Liver (tissue), 8 donors: ENCODE measurements at regions not wholly inside any gene's neighbourhood (a gene's known extent, or its start where the extent isn't known, plus 50 kb on each side); places are given as distances from the start of the nearest gene placed in this dataset.

Experiments
- DNase-seq: peaks from one replicate; pipeline ENCODE4 v3.0.0-alpha.2; 2017; ENCODE audit warnings: low spot score
- H3K27ac ChIP-seq, 2 donors: one replicate each; pipeline ENCODE4 v1.7.0; 2013; ENCODE audit warnings: inconsistent platforms in 2 of 2, low read length in 2 of 2, control low read depth in 1 of 2, low read depth in 1 of 2, mild to moderate bottlenecking in 1 of 2
- H3K27me3 ChIP-seq, 4 donors: one replicate each; pipeline versions ENCODE4 v1.6.1 to v1.7.0; 2013; ENCODE audit warnings: low read length in 3 of 4, inconsistent platforms in 1 of 4, mild to moderate bottlenecking in 1 of 4, moderate library complexity in 1 of 4; ENCODE audit not compliant: control insufficient read depth in 4 of 4, insufficient read depth in 4 of 4
- H3K36me3 ChIP-seq, 4 donors: one replicate each; pipeline versions ENCODE4 v1.6.1 to v1.7.0; 2013; ENCODE audit warnings: low read length in 3 of 4, mild to moderate bottlenecking in 3 of 4, low read depth in 1 of 4, moderate library complexity in 1 of 4; ENCODE audit not compliant: control insufficient read depth in 4 of 4, insufficient read depth in 3 of 4
- H3K4me1 ChIP-seq, 4 donors: one replicate each; pipeline versions ENCODE4 v1.6.1 to v1.7.0; 2013; ENCODE audit warnings: low read length in 3 of 4, mild to moderate bottlenecking in 3 of 4, moderate library complexity in 1 of 4; ENCODE audit not compliant: control insufficient read depth in 4 of 4, insufficient read depth in 4 of 4
- H3K4me3 ChIP-seq, 3 donors: one replicate each; pipeline versions ENCODE4 v1.6.1 to v1.7.0; 2013; ENCODE audit warnings: low read length in 3 of 3, control low read depth in 1 of 3, low read depth in 1 of 3, mild to moderate bottlenecking in 1 of 3
- H3K9ac ChIP-seq, 2 donors: one replicate each; pipeline ENCODE4 v1.7.0; 2013; ENCODE audit warnings: low read length in 2 of 2, mild to moderate bottlenecking in 2 of 2, moderate library complexity in 2 of 2, control low read depth in 1 of 2, low read depth in 1 of 2
- H3K9me3 ChIP-seq, 4 donors: one replicate each; pipeline versions ENCODE4 v1.6.1 to v1.7.0; 2013; ENCODE audit warnings: low read length in 3 of 4; ENCODE audit not compliant: control insufficient read depth in 4 of 4
- CTCF ChIP-seq: fragments of 150-350 bp; IDR thresholded peaks from 2 replicates; pipeline ENCODE4 v1.5.1; 2017; ENCODE audit warnings: improper control_type of control experiment, low read depth, low read length; ENCODE audit not compliant: missing input control
- EGR1 ChIP-seq, 2 donors: IDR thresholded peaks; 2 replicates each; pipeline ENCODE4 v1.6.1; 2016 to 2018; ENCODE audit warnings: antibody characterized with exemption in 2 of 2, low read depth in 2 of 2
- FOXA1 ChIP-seq: IDR thresholded peaks from 2 replicates; pipeline ENCODE4 v1.6.1; 2016; ENCODE audit warnings: antibody characterized with exemption
- FOXA2 ChIP-seq: IDR thresholded peaks from 2 replicates; pipeline ENCODE4 v1.6.1; 2016; ENCODE audit warnings: antibody characterized with exemption
- GABPA ChIP-seq, 2 donors: IDR thresholded peaks in 1 of 2; conservative IDR thresholded peaks in 1 of 2; 2 replicates each; pipeline ENCODE4 v1.6.1; 2016; ENCODE audit warnings: antibody characterized with exemption in 2 of 2, mild to moderate bottlenecking in 1 of 2, moderate library complexity in 1 of 2
- HNF4A ChIP-seq, 2 donors: conservative IDR thresholded peaks; 2 replicates each; pipeline ENCODE4 v1.6.1; 2016; ENCODE audit warnings: antibody characterized with exemption in 2 of 2, mild to moderate bottlenecking in 2 of 2
- HNF4G ChIP-seq: IDR thresholded peaks from 2 replicates; pipeline ENCODE4 v1.6.1; 2016; ENCODE audit warnings: antibody characterized with exemption
- MAX ChIP-seq: IDR thresholded peaks from 2 replicates; pipeline ENCODE4 v1.6.1; 2016; ENCODE audit warnings: antibody characterized with exemption
- RAD21 ChIP-seq, 2 donors: IDR thresholded peaks; 2 replicates each; pipeline ENCODE4 v1.6.1; 2016; ENCODE audit warnings: antibody characterized with exemption in 2 of 2, mild to moderate bottlenecking in 2 of 2
- REST ChIP-seq: IDR thresholded peaks from 2 replicates; pipeline ENCODE4 v1.6.1; 2016; ENCODE audit warnings: antibody characterized with exemption, mild to moderate bottlenecking
- RXRA ChIP-seq, 2 donors: IDR thresholded peaks; 2 replicates each; pipeline ENCODE4 v1.6.1; 2017 to 2018; ENCODE audit warnings: antibody characterized with exemption in 2 of 2, mild to moderate bottlenecking in 1 of 2
- SP1 ChIP-seq: IDR thresholded peaks from 2 replicates; pipeline ENCODE4 v1.6.1; 2018; ENCODE audit warnings: antibody characterized with exemption, mild to moderate bottlenecking
- TAF1 ChIP-seq: conservative IDR thresholded peaks from 2 replicates; pipeline ENCODE4 v1.6.1; 2016; ENCODE audit warnings: antibody characterized with exemption, mild to moderate bottlenecking
- ZBTB33 ChIP-seq: IDR thresholded peaks from 2 replicates; pipeline ENCODE4 v1.6.1; 2016; ENCODE audit warnings: antibody characterized with exemption
- WGBS: extraction: QIAGEN DNeasy Blood & Tissue Kit; methylation state at CpG from one replicate; pipeline ENCODE4 v1.1.7; 2013; 5-methylcytosine and 5-hydroxymethylcytosine counted together
- donor health status: healthy.
- donor health status: healthy.
- donor health status: healthy.
- donor health status: healthy.
- donor health status: healthy.

GRCh38 chr11:109034339-109034696 lies 369.4 kb downstream of the DDX10 start:
- Histone ChIP-seq H3K27ac (no peak overlapping the region), H3K4me1 (no peaks in the 10 kb centered on the region), H3K9ac (no peak overlapping the region), H3K27me3 (no peaks in the 10 kb centered on the region), H3K4me3 (no peak overlapping the region), H3K9me3 (no peaks in the 10 kb centered on the region), H3K36me3 (no peaks in the 10 kb centered on the region)
- DNase-seq = no peak
- no peak for TF ChIP-seq GABPA (IDR thresholded peaks at IDR 0.05 in 1 of 2, conservative IDR thresholded peaks at IDR 0.05 in 1 of 2)
- TF ChIP-seq SP1 = no peak
- no peak for TF ChIP-seq RAD21 (IDR thresholded peaks at IDR 0.05)
- no peak for TF ChIP-seq RXRA (IDR thresholded peaks at IDR 0.05)
- no peak for TF ChIP-seq EGR1 (IDR thresholded peaks at IDR 0.05; ENCODE audit: low read depth in 2 of 2)
- TF ChIP-seq FOXA1 = no peak
- no peak for TF ChIP-seq MAX
- TF ChIP-seq HNF4G = no peak
- no peak for TF ChIP-seq CTCF
- TF ChIP-seq HNF4A (conservative IDR thresholded peaks at IDR 0.05) = no peak
- no peak for TF ChIP-seq TAF1
- no peak for TF ChIP-seq ZBTB33
- WGBS = 69% methylated on average over 1 of the region's 1 CpG

- Histone ChIP-seq H3K27ac (no peak overlapping the region), H3K9me3 (no peaks in the 10 kb centered on the region), H3K4me3 (no peak overlapping the region), H3K4me1 (no peaks in the 10 kb centered on the region), H3K36me3 (no peaks in the 10 kb centered on the region), H3K27me3 (no peaks in the 10 kb centered on the region), H3K9ac (no peak overlapping the region)
- WGBS = 90% methylated on average over 1 of the region's 1 CpG
- no peak for DNase-seq
- TF ChIP-seq REST = no peak
- no peak for TF ChIP-seq FOXA2
- TF ChIP-seq SP1 = no peak
- TF ChIP-seq HNF4A (conservative IDR thresholded peaks at IDR 0.05) = no peak
Measured at GRCh38 chr11:109035284-109035683, 370.4 kb downstream of the DDX10 start.
